ENCODE measurements at regions not wholly inside any gene's neighbourhood (a gene's known extent, or its start where the extent isn't known, plus 50 kb on each side); places are given as distances from the start of the nearest gene placed in this dataset.

DNA sequence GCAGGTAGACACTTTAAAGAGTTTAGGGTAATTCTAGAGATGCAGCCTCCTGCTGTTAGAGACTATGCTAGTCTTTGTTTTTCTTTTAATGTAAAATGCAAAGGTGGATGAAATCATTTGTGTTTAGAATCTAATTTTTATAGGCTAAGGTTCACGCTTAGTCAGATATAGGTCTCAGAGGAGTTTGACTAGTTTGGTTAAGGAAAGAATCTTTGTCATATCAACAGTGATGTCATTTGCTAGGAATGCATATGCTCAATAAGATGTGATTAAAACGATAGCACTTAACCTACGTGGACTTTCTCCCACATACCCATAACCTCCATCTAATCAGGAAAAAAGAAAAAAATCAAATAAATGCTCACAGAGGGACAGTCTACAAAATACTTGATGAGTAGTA lies 859.3 kb upstream of the ATXN7L3B start:
- no peak overlapping the region for H3K9ac ChIP-seq (ENCODE audit: low read depth in 1 of 2, low read length in 2 of 2)
- no peaks in the 10 kb centered on the region for H3K27me3 ChIP-seq (ENCODE audit: control insufficient read depth in 4 of 4, insufficient read depth in 4 of 4, low read length in 3 of 4)
- no peak for DNase-seq (ENCODE audit: low spot score)
- H3K4me1 ChIP-seq (ENCODE audit: control insufficient read depth in 4 of 4, insufficient read depth in 4 of 4, low read length in 3 of 4): no peaks in the 10 kb centered on the region
- H3K27ac ChIP-seq (ENCODE audit: low read depth in 1 of 2, low read length in 2 of 2): no peak overlapping the region
- no peaks in the 10 kb centered on the region for H3K9me3 ChIP-seq (ENCODE audit: control insufficient read depth in 4 of 4, low read length in 3 of 4)
- TF ChIP-seq TAF1 (conservative IDR thresholded peaks at IDR 0.05) (no peak), SP1 (IDR thresholded peaks at IDR 0.05) (no peak), RAD21 (IDR thresholded peaks at IDR 0.05) (no peak), EGR1 (IDR thresholded peaks at IDR 0.05; ENCODE audit: low read depth in 2 of 2) (no peak), FOXA2 (IDR thresholded peaks at IDR 0.05) (no peak), GABPA (IDR thresholded peaks at IDR 0.05 in 1 of 2, conservative IDR thresholded peaks at IDR 0.05 in 1 of 2) (no peak), JUND (IDR thresholded peaks at IDR 0.05) (no peak), HNF4A (conservative IDR thresholded peaks at IDR 0.05) (no peak), FOXA1 (IDR thresholded peaks at IDR 0.05) (no peak), YY1 (IDR thresholded peaks at IDR 0.05) (no peak), RXRA (IDR thresholded peaks at IDR 0.05) (no peak)
- TF ChIP-seq, protein P1, sequence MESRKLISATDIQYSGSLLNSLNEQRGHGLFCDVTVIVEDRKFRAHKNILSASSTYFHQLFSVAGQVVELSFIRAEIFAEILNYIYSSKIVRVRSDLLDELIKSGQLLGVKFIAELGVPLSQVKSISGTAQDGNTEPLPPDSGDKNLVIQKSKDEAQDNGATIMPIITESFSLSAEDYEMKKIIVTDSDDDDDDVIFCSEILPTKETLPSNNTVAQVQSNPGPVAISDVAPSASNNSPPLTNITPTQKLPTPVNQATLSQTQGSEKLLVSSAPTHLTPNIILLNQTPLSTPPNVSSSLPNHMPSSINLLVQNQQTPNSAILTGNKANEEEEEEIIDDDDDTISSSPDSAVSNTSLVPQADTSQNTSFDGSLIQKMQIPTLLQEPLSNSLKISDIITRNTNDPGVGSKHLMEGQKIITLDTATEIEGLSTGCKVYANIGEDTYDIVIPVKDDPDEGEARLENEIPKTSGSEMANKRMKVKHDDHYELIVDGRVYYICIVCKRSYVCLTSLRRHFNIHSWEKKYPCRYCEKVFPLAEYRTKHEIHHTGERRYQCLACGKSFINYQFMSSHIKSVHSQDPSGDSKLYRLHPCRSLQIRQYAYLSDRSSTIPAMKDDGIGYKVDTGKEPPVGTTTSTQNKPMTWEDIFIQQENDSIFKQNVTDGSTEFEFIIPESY (IDR thresholded peaks at IDR 0.05): no peak
- TF ChIP-seq, protein P2, sequence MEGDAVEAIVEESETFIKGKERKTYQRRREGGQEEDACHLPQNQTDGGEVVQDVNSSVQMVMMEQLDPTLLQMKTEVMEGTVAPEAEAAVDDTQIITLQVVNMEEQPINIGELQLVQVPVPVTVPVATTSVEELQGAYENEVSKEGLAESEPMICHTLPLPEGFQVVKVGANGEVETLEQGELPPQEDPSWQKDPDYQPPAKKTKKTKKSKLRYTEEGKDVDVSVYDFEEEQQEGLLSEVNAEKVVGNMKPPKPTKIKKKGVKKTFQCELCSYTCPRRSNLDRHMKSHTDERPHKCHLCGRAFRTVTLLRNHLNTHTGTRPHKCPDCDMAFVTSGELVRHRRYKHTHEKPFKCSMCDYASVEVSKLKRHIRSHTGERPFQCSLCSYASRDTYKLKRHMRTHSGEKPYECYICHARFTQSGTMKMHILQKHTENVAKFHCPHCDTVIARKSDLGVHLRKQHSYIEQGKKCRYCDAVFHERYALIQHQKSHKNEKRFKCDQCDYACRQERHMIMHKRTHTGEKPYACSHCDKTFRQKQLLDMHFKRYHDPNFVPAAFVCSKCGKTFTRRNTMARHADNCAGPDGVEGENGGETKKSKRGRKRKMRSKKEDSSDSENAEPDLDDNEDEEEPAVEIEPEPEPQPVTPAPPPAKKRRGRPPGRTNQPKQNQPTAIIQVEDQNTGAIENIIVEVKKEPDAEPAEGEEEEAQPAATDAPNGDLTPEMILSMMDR (IDR thresholded peaks at IDR 0.05; ENCODE audit: low read depth, low read length, missing input control): no peak
- no peaks in the 10 kb centered on the region for H3K36me3 ChIP-seq (ENCODE audit: control insufficient read depth in 4 of 4, insufficient read depth in 3 of 4, low read depth in 1 of 4, low read length in 3 of 4)
- 74% methylated on average over 3 of the region's 3 CpGs for WGBS
- H3K4me3 ChIP-seq (ENCODE audit: low read depth in 1 of 3, low read length in 3 of 3): no peak overlapping the region

DNA sequence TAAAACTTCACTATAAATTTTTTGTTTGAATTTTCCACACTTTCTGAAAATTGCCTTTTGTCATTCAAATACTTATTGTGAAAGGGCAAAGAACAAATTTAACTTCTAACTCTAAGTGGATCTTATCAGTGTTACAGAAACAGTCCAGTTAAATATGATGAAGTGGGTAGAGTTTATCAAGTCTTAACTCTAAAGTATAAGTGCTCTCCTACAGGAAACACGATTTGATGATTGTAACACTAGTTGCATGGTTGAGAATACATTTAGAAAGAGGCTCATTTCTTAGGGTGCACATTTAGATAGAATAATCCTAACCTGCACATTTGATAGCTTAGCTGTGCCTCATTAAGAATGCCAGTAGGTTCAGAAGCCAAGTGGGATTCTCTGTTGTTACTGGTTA lies 838.3 kb upstream of the ATXN7L3B start:
- TF ChIP-seq SP1 (IDR thresholded peaks at IDR 0.05) (no peak), FOXA1 (IDR thresholded peaks at IDR 0.05) (no peak), HNF4G (IDR thresholded peaks at IDR 0.05) (no peak), FOXA2 (IDR thresholded peaks at IDR 0.05) (no peak), JUND (IDR thresholded peaks at IDR 0.05) (no peak), YY1 (IDR thresholded peaks at IDR 0.05) (no peak), EGR1 (IDR thresholded peaks at IDR 0.05; ENCODE audit: low read depth in 2 of 2) (no peak)
- TF ChIP-seq, protein P1 (IDR thresholded peaks at IDR 0.05): no peak
- TF ChIP-seq, protein P3, sequence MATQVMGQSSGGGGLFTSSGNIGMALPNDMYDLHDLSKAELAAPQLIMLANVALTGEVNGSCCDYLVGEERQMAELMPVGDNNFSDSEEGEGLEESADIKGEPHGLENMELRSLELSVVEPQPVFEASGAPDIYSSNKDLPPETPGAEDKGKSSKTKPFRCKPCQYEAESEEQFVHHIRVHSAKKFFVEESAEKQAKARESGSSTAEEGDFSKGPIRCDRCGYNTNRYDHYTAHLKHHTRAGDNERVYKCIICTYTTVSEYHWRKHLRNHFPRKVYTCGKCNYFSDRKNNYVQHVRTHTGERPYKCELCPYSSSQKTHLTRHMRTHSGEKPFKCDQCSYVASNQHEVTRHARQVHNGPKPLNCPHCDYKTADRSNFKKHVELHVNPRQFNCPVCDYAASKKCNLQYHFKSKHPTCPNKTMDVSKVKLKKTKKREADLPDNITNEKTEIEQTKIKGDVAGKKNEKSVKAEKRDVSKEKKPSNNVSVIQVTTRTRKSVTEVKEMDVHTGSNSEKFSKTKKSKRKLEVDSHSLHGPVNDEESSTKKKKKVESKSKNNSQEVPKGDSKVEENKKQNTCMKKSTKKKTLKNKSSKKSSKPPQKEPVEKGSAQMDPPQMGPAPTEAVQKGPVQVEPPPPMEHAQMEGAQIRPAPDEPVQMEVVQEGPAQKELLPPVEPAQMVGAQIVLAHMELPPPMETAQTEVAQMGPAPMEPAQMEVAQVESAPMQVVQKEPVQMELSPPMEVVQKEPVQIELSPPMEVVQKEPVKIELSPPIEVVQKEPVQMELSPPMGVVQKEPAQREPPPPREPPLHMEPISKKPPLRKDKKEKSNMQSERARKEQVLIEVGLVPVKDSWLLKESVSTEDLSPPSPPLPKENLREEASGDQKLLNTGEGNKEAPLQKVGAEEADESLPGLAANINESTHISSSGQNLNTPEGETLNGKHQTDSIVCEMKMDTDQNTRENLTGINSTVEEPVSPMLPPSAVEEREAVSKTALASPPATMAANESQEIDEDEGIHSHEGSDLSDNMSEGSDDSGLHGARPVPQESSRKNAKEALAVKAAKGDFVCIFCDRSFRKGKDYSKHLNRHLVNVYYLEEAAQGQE (IDR thresholded peaks at IDR 0.05): no peak
- TF ChIP-seq, protein P2 (IDR thresholded peaks at IDR 0.05; ENCODE audit: low read depth, low read length, missing input control): no peak
- TF ChIP-seq, protein P4, sequence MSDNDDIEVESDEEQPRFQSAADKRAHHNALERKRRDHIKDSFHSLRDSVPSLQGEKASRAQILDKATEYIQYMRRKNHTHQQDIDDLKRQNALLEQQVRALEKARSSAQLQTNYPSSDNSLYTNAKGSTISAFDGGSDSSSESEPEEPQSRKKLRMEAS (IDR thresholded peaks at IDR 0.05): no peak
- Histone ChIP-seq H3K9me3 (ENCODE audit: control insufficient read depth in 4 of 4, low read length in 3 of 4) (no peaks in the 10 kb centered on the region), H3K27ac (ENCODE audit: low read depth in 1 of 2, low read length in 2 of 2) (no peak overlapping the region), H3K4me3 (ENCODE audit: low read depth in 1 of 3, low read length in 3 of 3) (no peak overlapping the region), H3K4me1 (ENCODE audit: control insufficient read depth in 4 of 4, insufficient read depth in 4 of 4, low read length in 3 of 4) (no peaks in the 10 kb centered on the region), H3K27me3 (ENCODE audit: control insufficient read depth in 4 of 4, insufficient read depth in 4 of 4, low read length in 3 of 4) (no peaks in the 10 kb centered on the region), H3K36me3 (ENCODE audit: control insufficient read depth in 4 of 4, insufficient read depth in 3 of 4, low read depth in 1 of 4, low read length in 3 of 4) (no peaks in the 10 kb centered on the region), H3K9ac (ENCODE audit: low read depth in 1 of 2, low read length in 2 of 2) (no peak overlapping the region)
- WGBS: 70% methylated on average over 1 of the region's 1 CpG
- DNase-seq (ENCODE audit: low spot score): no peak
